ENCODE measurements at regions not wholly inside any gene's neighbourhood (a gene's known extent, or its start where the extent isn't known, plus 50 kb on each side); places are given as distances from the start of the nearest gene placed in this dataset.

GRCh38 chr2:150391779-150392178 lies 95.7 kb downstream of the RND3 start:
- Histone ChIP-seq H2AFZ (ENCODE audit: low read depth, low read length) (no peak overlapping the region), H3K36me3 (ENCODE audit: control insufficient read depth, insufficient read depth, low read length) (no peaks in the 10 kb centered on the region), H4K20me1 (replicated peaks; ENCODE audit: control insufficient read depth, insufficient read depth, low read length) (no peaks in the 10 kb centered on the region), H3K27me3 (ENCODE audit: control insufficient read depth in 2 of 2, insufficient read depth in 2 of 2, low read length in 2 of 2) (no peaks in the 10 kb centered on the region), H3K9me1 (ENCODE audit: control insufficient read depth, insufficient read depth, low read length) (no peaks in the 10 kb centered on the region), H3K4me3 (no peak overlapping the region), H3K9me3 (replicated peaks; ENCODE audit: control insufficient read depth, insufficient read depth, low read depth, low read length) (peaks cover 3% of the 10 kb centered on the region; the same call in 1 of the 2 replicates), H3K9ac (ENCODE audit: insufficient read depth in 1 of 2, low read depth in 2 of 2, low read length in 2 of 2) (no peak overlapping the region), H3K79me2 (ENCODE audit: control insufficient read depth, insufficient read depth, low read length) (no peaks in the 10 kb centered on the region), H3K4me2 (ENCODE audit: insufficient read depth, low read length) (no peak overlapping the region), H3K4me1 (replicated peaks in 1 of 2; ENCODE audit: control insufficient read depth in 2 of 2, insufficient read depth in 2 of 2, low read length in 2 of 2) (no peaks in the 10 kb centered on the region), H3K27ac (ENCODE audit: extremely low read depth, low read depth, low read length) (no peak overlapping the region)
- ChIA-PET POLR2A (interaction anchor here (0.6 kb wide), 1 partner anchor 805 kb away, joined by 3 read pairs; no protein-coding TSS in a partner anchor), CTCF (ENCODE audit: low intra/inter-chr PET ratio) (no interaction called here)
- no peak for DNase-seq (ENCODE audit: extremely low read depth in 1 of 4, low spot score in 3 of 4)
- TF ChIP-seq OTX1 (CRISPR knock-in tag; IDR thresholded peaks at IDR 0.05) (no peak), HNRNPUL1 (IDR thresholded peaks at IDR 0.05; ENCODE audit: low read length) (no peak), JUND (IDR thresholded peaks at IDR 0.05; ENCODE audit: borderline replicate concordance, low read depth, low read length) (no peak), JUND (tag; IDR thresholded peaks at IDR 0.05; ENCODE audit: borderline replicate concordance, low read depth, low read length) (no peak), FOXJ2 (tag; IDR thresholded peaks at IDR 0.05) (no peak), SIX5 (IDR thresholded peaks at IDR 0.05; ENCODE audit: borderline replicate concordance in 1 of 2, insufficient read depth in 1 of 2, low read depth in 1 of 2, low read length in 2 of 2) (no peak), ZNF217 (CRISPR knock-in tag; IDR thresholded peaks at IDR 0.05) (no peak), ZNF695 (CRISPR knock-in tag; IDR thresholded peaks at IDR 0.05) (no peak)
- TF ChIP-seq, protein P1, sequence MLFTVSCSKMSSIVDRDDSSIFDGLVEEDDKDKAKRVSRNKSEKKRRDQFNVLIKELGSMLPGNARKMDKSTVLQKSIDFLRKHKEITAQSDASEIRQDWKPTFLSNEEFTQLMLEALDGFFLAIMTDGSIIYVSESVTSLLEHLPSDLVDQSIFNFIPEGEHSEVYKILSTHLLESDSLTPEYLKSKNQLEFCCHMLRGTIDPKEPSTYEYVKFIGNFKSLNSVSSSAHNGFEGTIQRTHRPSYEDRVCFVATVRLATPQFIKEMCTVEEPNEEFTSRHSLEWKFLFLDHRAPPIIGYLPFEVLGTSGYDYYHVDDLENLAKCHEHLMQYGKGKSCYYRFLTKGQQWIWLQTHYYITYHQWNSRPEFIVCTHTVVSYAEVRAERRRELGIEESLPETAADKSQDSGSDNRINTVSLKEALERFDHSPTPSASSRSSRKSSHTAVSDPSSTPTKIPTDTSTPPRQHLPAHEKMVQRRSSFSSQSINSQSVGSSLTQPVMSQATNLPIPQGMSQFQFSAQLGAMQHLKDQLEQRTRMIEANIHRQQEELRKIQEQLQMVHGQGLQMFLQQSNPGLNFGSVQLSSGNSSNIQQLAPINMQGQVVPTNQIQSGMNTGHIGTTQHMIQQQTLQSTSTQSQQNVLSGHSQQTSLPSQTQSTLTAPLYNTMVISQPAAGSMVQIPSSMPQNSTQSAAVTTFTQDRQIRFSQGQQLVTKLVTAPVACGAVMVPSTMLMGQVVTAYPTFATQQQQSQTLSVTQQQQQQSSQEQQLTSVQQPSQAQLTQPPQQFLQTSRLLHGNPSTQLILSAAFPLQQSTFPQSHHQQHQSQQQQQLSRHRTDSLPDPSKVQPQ (CRISPR knock-in tag; IDR thresholded peaks at IDR 0.05; ENCODE audit: borderline replicate concordance), result no peak
- no peak for FAIRE-seq
- in situ Hi-C loops (cut with MboI) (no loop called here), intact Hi-C loops (cut with micrococcal nuclease) (no loop called here)
- ATAC-seq, result no peak
- no TSS peak for BruUV-seq (replicated peaks)

Data from K562 (cell line).